Aorta (tissue), 5 donors: ENCODE measurements at regions not wholly inside any gene's neighbourhood (a gene's known extent, or its start where the extent isn't known, plus 50 kb on each side); places are given as distances from the start of the nearest gene placed in this dataset.

Experiments used
- ATAC-seq: fragments of 200-7000 bp; cut with Tn5 transposase; one replicate; pipeline ENCODE4 v1.9.1; 2022; ENCODE audit warnings: moderate library complexity; ENCODE audit not compliant: low FRiP score
- DNase-seq, 2 donors: peaks; one replicate each; pipeline ENCODE4 v3.0.0-alpha.2; 2020
- H3K27ac ChIP-seq, 2 donors: one replicate each; pipeline ENCODE4 v1.5.1; 2013; ENCODE audit warnings: low read length in 2 of 2, mild to moderate bottlenecking in 2 of 2, moderate library complexity in 2 of 2, control low read depth in 1 of 2, inconsistent platforms in 1 of 2, low read depth in 1 of 2
- H3K27me3 ChIP-seq, 2 donors: one replicate each; pipeline ENCODE4 v1.6.1; 2013; ENCODE audit warnings: control low read depth in 1 of 2, low read length in 1 of 2, mild to moderate bottlenecking in 1 of 2, moderate library complexity in 1 of 2; ENCODE audit not compliant: insufficient read depth in 2 of 2, control insufficient read depth in 1 of 2
- H3K36me3 ChIP-seq, 2 donors: one replicate each; pipeline ENCODE4 v1.6.1; 2013; ENCODE audit warnings: control low read depth in 1 of 2, low read length in 1 of 2, mild to moderate bottlenecking in 1 of 2; ENCODE audit not compliant: insufficient read depth in 2 of 2, control insufficient read depth in 1 of 2
- H3K4me1 ChIP-seq, 2 donors: one replicate each; pipeline ENCODE4 v1.6.1; 2013; ENCODE audit warnings: low read length in 2 of 2, control low read depth in 1 of 2, mild to moderate bottlenecking in 1 of 2, moderate library complexity in 1 of 2; ENCODE audit not compliant: insufficient read depth in 2 of 2, control insufficient read depth in 1 of 2
- H3K4me3 ChIP-seq, 2 donors: one replicate each; pipeline ENCODE4 v1.5.1; 2013; ENCODE audit warnings: low read length in 2 of 2, control low read depth in 1 of 2, mild to moderate bottlenecking in 1 of 2
- H3K9me3 ChIP-seq: one replicate; pipeline ENCODE4 v1.6.1; 2013; ENCODE audit warnings: mild to moderate bottlenecking, low read length; ENCODE audit not compliant: control insufficient read depth
- WGBS, 2 donors: extraction: QIAGEN DNeasy Blood & Tissue Kit; methylation state at CpG; one replicate each; pipeline ENCODE4 v1.1.7; 2013; 5-methylcytosine and 5-hydroxymethylcytosine counted together
- intact Hi-C, 2 donors: fragments of 100-400 bp; cut with DNase I; formaldehyde crosslinking; loops; one replicate each; pipeline versions ENCODE4 v1.14.2 to v1.15.0; 2022
- donor health status: healthy with polysubstance abuse.
- donor health status: Bipolar disorder and iron deficiency.
- donor health status: DM: no; HTN: no; CAD: no.
- donor health status: DM: no; HTN: no; CAD: no.
- donor health status: DM: yes; HTN: yes; CAD: no.

DNA sequence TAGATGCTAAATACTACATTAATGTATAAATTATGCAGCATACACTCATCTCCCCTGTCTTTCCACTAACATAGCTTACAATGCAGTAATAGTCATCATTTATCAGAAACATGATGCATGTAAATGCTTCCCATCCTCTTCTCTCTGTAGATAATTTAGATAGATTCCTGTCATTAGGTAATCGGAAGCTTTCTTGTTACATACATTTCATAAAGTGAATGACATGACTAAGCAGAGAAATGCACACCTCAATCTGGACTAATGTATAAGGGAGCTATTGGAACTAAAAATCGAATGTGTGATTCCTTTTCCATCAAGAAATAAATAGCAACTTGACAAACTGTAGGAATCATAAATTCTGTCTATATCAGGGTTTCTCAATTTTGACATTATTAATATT, 273.4 kb downstream of the RASSF9 start:
- Histone ChIP-seq H3K4me1 (no peaks in the 10 kb centered on the region), H3K27ac (no peak overlapping the region), H3K27me3 (no peaks in the 10 kb centered on the region), H3K36me3 (no peaks in the 10 kb centered on the region), H3K9me3 (no peaks in the 10 kb centered on the region), H3K4me3 (no peak overlapping the region)
- no peak for ATAC-seq
- DNase-seq, result no peak
- WGBS, 2 donors, result 83 to 89% methylated on average over 2 of the region's 2 CpGs
- intact Hi-C loops, result no loop called here

DNA sequence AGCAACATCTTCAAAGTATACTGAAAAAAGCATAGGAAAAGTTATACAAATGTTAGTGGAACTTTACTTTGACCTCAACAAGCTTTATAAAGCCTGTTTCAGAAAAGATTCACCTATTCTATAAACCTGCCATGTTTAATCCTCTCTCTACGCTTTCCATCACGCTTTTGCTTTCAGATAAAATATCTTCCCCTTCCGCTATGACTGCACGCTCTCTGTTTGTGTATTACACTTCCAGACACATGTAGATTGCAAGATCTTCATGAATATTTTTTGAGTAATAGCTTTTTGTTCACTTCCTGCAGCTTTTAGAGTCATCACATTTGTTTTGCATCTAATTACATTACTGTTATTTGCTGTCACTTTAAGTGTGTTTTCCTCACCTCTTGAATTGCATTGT, 271.4 kb downstream of the RASSF9 start:
- Histone ChIP-seq H3K27me3 (no peaks in the 10 kb centered on the region), H3K27ac (no peak overlapping the region), H3K4me1 (no peaks in the 10 kb centered on the region), H3K4me3 (no peak overlapping the region), H3K36me3 (no peaks in the 10 kb centered on the region), H3K9me3 (no peaks in the 10 kb centered on the region)
- DNase-seq, result no peak
- intact Hi-C loops, result no loop called here
- no peak for ATAC-seq
- WGBS, 2 donors, result 90 to 95% methylated on average over 4 of the region's 4 CpGs

DNA sequence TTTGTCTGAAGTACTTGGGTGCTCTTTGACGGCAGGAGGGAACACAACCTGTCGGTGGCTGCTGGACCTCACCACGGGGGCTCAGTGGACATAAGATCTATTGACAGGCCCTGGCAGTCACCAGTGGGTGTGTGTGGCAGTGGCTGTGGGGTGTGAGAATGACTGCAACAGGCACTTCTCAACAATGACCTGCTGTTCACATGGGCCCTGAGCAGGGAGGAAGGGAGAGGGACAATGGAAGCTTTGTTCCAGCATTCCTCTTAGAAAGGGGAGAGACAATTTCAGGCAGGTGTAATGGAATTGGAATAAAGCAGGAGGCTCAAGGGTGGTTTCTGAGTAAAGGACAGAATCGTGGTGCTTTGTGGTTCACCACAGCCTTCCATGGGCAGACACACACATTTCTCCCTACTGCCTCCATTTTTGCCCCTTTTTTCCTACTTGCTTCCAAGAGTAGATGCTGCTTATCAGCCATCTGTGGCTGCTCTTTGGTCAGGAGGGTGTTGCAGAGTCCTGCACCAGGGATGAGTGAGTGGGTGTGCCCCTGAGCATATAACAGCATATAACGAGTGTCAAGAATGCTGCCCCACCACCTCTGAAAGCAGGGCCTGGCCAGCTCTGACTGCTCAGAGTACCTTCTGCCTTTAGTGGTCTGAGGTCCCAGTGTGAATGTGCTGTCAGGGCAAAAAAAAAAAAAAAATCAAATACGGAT, 267.7 kb downstream of the RASSF9 start:
- Histone ChIP-seq H3K36me3 (no peaks in the 10 kb centered on the region), H3K9me3 (no peaks in the 10 kb centered on the region), H3K27me3 (no peaks in the 10 kb centered on the region), H3K4me3 (no peak overlapping the region), H3K4me1 (no peaks in the 10 kb centered on the region), H3K27ac (no peak overlapping the region)
- WGBS, 2 donors, result 78 to 85% methylated on average over 6 of the region's 6 CpGs
- no peak for ATAC-seq
- no peak for DNase-seq
- intact Hi-C loops, result no loop called here

DNA sequence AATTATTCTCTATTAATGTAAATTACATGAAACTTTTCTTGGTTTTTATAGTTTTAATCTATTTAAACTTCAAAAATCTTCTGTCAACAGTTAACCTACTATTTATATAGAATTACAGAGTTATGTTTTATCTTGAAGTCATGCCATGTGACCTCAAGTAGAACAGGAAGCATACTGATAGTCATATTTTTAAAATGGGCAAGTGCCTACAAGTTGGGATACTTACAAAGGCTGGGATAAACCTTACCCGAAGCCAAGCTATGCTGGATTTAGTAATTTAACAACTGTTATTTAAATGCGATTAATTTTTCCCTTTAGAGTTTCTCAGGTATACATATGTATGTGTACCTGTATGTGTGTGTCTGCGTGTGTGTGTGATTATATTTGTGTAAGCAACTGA, 266.9 kb downstream of the RASSF9 start:
- Histone ChIP-seq H3K9me3 (no peaks in the 10 kb centered on the region), H3K4me3 (no peak overlapping the region), H3K27me3 (no peaks in the 10 kb centered on the region), H3K4me1 (no peaks in the 10 kb centered on the region), H3K36me3 (no peaks in the 10 kb centered on the region), H3K27ac (no peak overlapping the region)
- no peak for DNase-seq
- intact Hi-C loops, result no loop called here
- ATAC-seq, result no peak
- whole genome bisulfite sequencing, 2 donors, result 62 to 64% methylated on average over 3 of the region's 3 CpGs

DNA sequence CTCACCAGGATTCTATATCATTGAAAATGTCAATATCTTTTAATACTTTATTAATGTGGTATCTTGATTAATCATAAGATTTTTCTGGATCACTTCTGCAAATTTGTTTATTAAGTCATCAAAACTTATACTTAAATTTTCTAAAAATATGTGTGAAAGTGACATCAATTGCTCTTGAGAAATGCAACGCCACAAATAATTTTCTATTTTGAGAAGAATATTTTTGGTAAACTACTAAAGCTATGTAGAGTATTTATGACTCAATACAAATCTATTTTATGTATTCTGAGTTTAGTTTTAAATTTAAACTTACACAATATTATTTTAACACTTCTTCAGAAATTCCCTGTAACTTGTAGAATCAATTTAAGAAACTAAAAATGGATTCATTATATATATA, 263.3 kb downstream of the RASSF9 start:
- Histone ChIP-seq H3K4me3 (no peak overlapping the region), H3K27ac (no peak overlapping the region), H3K36me3 (no peaks in the 10 kb centered on the region), H3K4me1 (no peaks in the 10 kb centered on the region), H3K27me3 (no peaks in the 10 kb centered on the region), H3K9me3 (no peaks in the 10 kb centered on the region)
- ATAC-seq (no peak), DNase-seq (no peak)
- intact Hi-C loops, result no loop called here
- WGBS, 2 donors, result 38% methylated on average over 1 of the region's 1 CpG

DNA sequence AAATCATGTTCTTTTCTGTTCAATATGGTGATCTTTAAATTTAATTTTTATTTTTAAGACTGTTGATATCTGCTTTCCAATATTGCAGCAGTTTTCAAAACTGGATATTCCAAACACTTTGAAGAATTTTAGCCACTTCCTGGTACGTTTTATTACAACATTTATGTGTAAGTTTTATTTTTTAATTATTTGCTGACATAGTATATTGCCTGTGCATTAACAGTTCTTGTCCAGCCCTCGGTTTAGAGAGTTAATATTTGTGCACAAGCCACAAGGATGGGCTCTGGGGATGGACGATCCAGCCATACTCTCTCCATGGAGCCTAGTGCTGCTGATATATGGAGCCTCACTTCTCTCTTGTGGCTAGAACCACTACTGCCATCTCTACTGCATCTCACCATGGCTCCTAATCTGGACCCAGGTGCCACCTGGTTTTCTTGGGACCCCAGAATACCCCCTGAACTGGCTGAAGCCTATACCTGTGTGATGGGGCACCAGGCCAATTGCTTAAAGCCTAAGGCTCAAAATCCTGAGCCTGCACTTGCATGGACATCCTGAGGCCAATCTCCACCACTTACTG, 262.5 kb downstream of the RASSF9 start:
- no peaks in the 10 kb centered on the region for H3K9me3 ChIP-seq
- no peak overlapping the region for H3K27ac ChIP-seq
- ATAC-seq, result no peak
- intact Hi-C loops, result loop anchor here (2.0 kb wide), 2 partner anchors 293 to 301 kb away; partner anchors contain the start of gene NTS (in 1 of the 2)
- H3K4me3 ChIP-seq, result no peak overlapping the region
- H3K36me3 ChIP-seq, result no peaks in the 10 kb centered on the region
- no peak for DNase-seq
- WGBS, 2 donors, result 67 to 79% methylated on average over 3 of the region's 3 CpGs
- H3K4me1 ChIP-seq, result no peaks in the 10 kb centered on the region
- H3K27me3 ChIP-seq, result no peaks in the 10 kb centered on the region

DNA sequence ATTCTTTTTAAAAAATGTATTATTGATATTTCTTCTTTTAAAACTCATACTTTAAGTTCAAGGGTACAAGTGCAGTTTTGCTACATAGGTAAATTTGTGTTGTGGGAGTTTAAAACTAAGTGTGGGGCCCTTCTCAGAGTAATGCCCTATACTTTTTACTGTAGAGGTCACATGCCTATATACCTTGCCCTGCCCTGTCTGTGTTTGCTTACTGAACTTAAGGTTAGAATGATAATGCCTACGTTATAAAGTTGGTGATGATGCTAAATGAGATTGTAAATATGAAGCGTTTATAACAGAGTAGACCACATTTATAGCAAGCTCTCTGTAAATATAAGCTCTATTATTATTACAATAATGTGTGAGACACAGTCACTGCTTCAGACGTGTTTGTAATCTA, 261.9 kb downstream of the RASSF9 start:
- no peak for ATAC-seq
- H3K27ac ChIP-seq, result no peak overlapping the region
- no peaks in the 10 kb centered on the region for H3K36me3 ChIP-seq
- H3K4me3 ChIP-seq, result no peak overlapping the region
- intact Hi-C loops, result loop anchor here (2.0 kb wide), 2 partner anchors 293 to 301 kb away; partner anchors contain the start of gene NTS (in 1 of the 2)
- DNase-seq, result no peak
- no peaks in the 10 kb centered on the region for H3K4me1 ChIP-seq
- no peaks in the 10 kb centered on the region for H3K27me3 ChIP-seq
- no peaks in the 10 kb centered on the region for H3K9me3 ChIP-seq
- 81 to 84% methylated on average over 3 of the region's 3 CpGs for WGBS, 2 donors

DNA sequence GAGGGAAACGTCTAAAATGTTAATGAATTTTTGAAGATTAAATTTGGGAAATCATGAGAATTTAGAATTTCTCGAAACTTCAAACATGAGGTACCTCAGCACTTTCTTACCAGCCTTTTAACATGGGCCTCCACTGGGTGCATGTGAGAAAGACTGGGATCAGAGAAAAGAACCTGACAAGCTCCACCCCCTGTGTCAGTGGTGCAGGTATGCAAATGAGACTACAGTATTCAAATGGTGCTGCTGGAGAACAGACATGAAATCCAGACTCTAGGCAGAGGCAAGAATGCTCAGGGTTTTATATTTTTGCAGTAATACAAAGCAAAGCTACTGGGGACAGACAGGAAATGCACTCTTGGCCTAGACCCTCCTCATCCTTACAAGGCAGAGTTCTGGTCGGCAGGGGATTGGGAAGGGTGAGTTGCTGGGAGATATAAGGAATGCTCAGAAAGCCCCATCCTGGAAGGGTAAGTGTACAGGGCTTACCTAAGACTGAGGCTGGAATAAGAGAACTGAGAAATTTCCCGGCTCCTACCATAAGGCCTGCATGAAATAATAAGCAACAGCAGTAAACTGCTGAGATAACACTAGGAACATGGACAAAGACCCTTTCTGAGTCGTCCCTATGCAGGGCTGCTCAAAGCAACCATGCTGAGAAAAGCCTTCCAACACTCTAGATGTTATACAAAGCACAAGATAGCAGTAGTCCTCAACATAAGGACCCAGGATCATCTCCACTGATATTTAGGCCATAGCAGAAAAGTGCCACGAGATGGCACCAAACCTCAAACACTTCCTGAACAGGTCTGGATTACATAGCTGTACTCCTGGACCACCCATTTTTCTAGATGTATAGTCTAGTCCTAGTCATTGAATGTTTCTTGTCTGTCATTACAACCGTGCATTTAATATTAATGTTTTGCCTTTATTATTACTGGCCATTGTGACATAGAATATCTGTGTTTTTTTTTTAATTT, 260.8 kb downstream of the RASSF9 start:
- Histone ChIP-seq H3K9me3 (no peaks in the 10 kb centered on the region), H3K4me1 (no peaks in the 10 kb centered on the region), H3K27ac (no peak overlapping the region), H3K36me3 (no peaks in the 10 kb centered on the region), H3K4me3 (no peak overlapping the region), H3K27me3 (no peaks in the 10 kb centered on the region)
- peak; percentile 74 for ATAC-seq
- peak in 1 of 2 donors; percentile 39 for DNase-seq
- WGBS, 2 donors, result 54 to 55% methylated on average over 7 of the region's 7 CpGs
- intact Hi-C loops, result loop anchor here (2.0 kb wide), 2 partner anchors 291 to 299 kb away; partner anchors contain the start of gene NTS (in 1 of the 2)
